HCT116 (cell line): ENCODE measurements at regions not wholly inside any gene's neighbourhood (a gene's known extent, or its start where the extent isn't known, plus 50 kb on each side); places are given as distances from the start of the nearest gene placed in this dataset.

ENCODE experiments used
- ATAC-seq: fragments of 200-7000 bp; cut with Tn5 transposase; 2 replicates; pipeline ENCODE4 v1.9.1; 2020; ENCODE audit warnings: mild to moderate bottlenecking, moderate library complexity
- BruUV-seq: library from RNA; stranded (reverse); fragments of 400-500 nt; replicated peaks from 2 replicates; lab custom pipeline; 2021; lab: Mats Ljungman, UMichigan
- CTCF ChIA-PET: fragments of 300-600 bp; sonication (Branson Sonifier 250); formaldehyde crosslinking; loops from one replicate; lab custom pipeline; 2021; ENCODE audit warnings: antibody characterized with exemption; lab: Charles Lee
- POLR2A ChIA-PET: fragments of 300-600, 350-600 bp; sonication (Branson Sonifier 250); formaldehyde crosslinking; loops from one replicate; lab custom pipeline; 2021; ENCODE audit warnings: antibody characterized with exemption; lab: Charles Lee
- RAD21 ChIA-PET, 2 experiments: fragments of 300-600 bp; sonication (Branson Sonifier 250); formaldehyde crosslinking; loops; one replicate each; lab custom pipeline; 2023; ENCODE audit warnings: low total read pairs in 2 of 2; ENCODE audit not compliant: uncharacterized antibody in 2 of 2, unreplicated experiment in 2 of 2, low non-redundant PET in 1 of 2; lab: Charles Lee
- DNase-seq: peaks from one replicate; pipeline ENCODE4 v3.0.0-alpha.2; 2010; ENCODE audit warnings: low read depth, low spot score
- H2AFZ ChIP-seq: fragments of 200-600 bp; shearing (Covaris generic), sonication (generic); 2 replicates; pipeline ENCODE4 v1.6.1; 2017; ENCODE audit warnings: low read depth, mixed run types, mixed read lengths, antibody characterized with exemption, low read length; ENCODE audit not compliant: poor library complexity, severe bottlenecking
- H3K27ac ChIP-seq: 2 replicates; pipeline ENCODE4 v1.5.1; 2012; ENCODE audit warnings: low read depth, low read length
- H3K27me3 ChIP-seq: fragments of 200-600 bp; sonication (generic); 2 replicates; pipeline ENCODE4 v1.6.1; 2016; ENCODE audit warnings: mixed run types, low read length, mixed read lengths; ENCODE audit not compliant: insufficient read depth
- H3K36me3 ChIP-seq, 2 experiments: fragments of 200-500 bp in 1 of 2; fragments of 200-600 bp in 1 of 2; sonication (Bioruptor generic) in 1 of 2; sonication (generic) in 1 of 2; 2 replicates each; pipeline versions ENCODE4 v1.5.1 to v1.6.1; 2014 to 2016; ENCODE audit warnings: low read length in 2 of 2, inconsistent platforms in 1 of 2, mixed read lengths in 1 of 2, mixed run types in 1 of 2; ENCODE audit not compliant: insufficient read depth in 2 of 2, control insufficient read depth in 1 of 2
- H3K4me1 ChIP-seq, 2 experiments: fragments of 200-600 bp in 1 of 2; sonication (generic) in 1 of 2; 2 replicates each; pipeline versions ENCODE4 v1.5.1 to v1.6.1; 2012 to 2017; ENCODE audit warnings: low read length in 2 of 2, inconsistent platforms in 1 of 2, mild to moderate bottlenecking in 1 of 2, mixed read lengths in 1 of 2, mixed run types in 1 of 2, moderate library complexity in 1 of 2; ENCODE audit not compliant: insufficient read depth in 2 of 2, control insufficient read depth in 1 of 2
- H3K4me2 ChIP-seq: fragments of 200-600 bp; sonication (generic); 2 replicates; pipeline ENCODE4 v1.6.1; 2017; ENCODE audit warnings: mixed run types, low read length, mixed read lengths
- H3K4me3 ChIP-seq, 2 experiments: fragments of 200-600 bp in 1 of 2; sonication (generic) in 1 of 2; replicated peaks in 1 of 2; 2 replicates each; pipeline ENCODE4 v1.5.1; 2011 to 2016; ENCODE audit warnings: low read length in 2 of 2, control low read depth in 1 of 2, low read depth in 1 of 2, mild to moderate bottlenecking in 1 of 2, mixed read lengths in 1 of 2, mixed run types in 1 of 2
- H3K79me2 ChIP-seq: fragments of 200-600 bp; sonication (generic); 2 replicates; pipeline ENCODE4 v1.6.1; 2017; ENCODE audit warnings: mild to moderate bottlenecking, mixed run types, low read length, moderate library complexity, mixed read lengths; ENCODE audit not compliant: insufficient read depth
- H3K9ac ChIP-seq: fragments of 200-600 bp; sonication (generic); 2 replicates; pipeline ENCODE4 v1.6.1; 2016; ENCODE audit warnings: low read length, mixed read lengths
- H3K9me2 ChIP-seq: fragments of 200-600 bp; sonication (generic), shearing (Covaris generic); 2 replicates; pipeline ENCODE4 v1.6.1; 2017; ENCODE audit warnings: mixed run types, mild to moderate bottlenecking, moderate library complexity; ENCODE audit not compliant: insufficient read depth
- H3K9me3 ChIP-seq, 2 experiments: fragments of 200-500 bp in 1 of 2; fragments of 200-600 bp in 1 of 2; sonication (Bioruptor generic) in 1 of 2; sonication (generic) in 1 of 2; 2 replicates each; pipeline ENCODE4 v1.6.1; 2014 to 2017; ENCODE audit warnings: low read length in 2 of 2, mixed read lengths in 2 of 2, inconsistent platforms in 1 of 2, low read depth in 1 of 2, mild to moderate bottlenecking in 1 of 2, mixed run types in 1 of 2, moderate library complexity in 1 of 2; ENCODE audit not compliant: control insufficient read depth in 1 of 2, insufficient read depth in 1 of 2
- H4K20me1 ChIP-seq: fragments of 200-600 bp; sonication (generic), shearing (Covaris generic); 2 replicates; pipeline ENCODE4 v1.6.1; 2017; ENCODE audit warnings: mixed run types, mild to moderate bottlenecking, moderate library complexity; ENCODE audit not compliant: insufficient read depth
- ATF3 ChIP-seq: IDR thresholded peaks from 2 replicates; pipeline ENCODE4 v1.6.1; 2012
- CBX3 ChIP-seq: IDR thresholded peaks from 2 replicates; pipeline ENCODE4 v1.6.1; 2012; ENCODE audit warnings: low read depth
- CEBPB ChIP-seq: IDR thresholded peaks from 2 replicates; pipeline ENCODE4 v1.6.1; 2012; ENCODE audit warnings: low read depth
- ELF1 ChIP-seq: IDR thresholded peaks from 2 replicates; pipeline ENCODE4 v1.6.1; 2012; ENCODE audit warnings: low read depth, borderline replicate concordance
- EZH2phosphoT487 ChIP-seq: fragments of 200-600 bp; IDR thresholded peaks from 2 replicates; pipeline ENCODE4 v1.6.1; 2018; ENCODE audit warnings: antibody characterized with exemption, borderline replicate concordance
- MAX ChIP-seq: IDR thresholded peaks from 2 replicates; pipeline ENCODE4 v1.6.1; 2012
- POLR2AphosphoS5 ChIP-seq: IDR thresholded peaks from 2 replicates; pipeline ENCODE4 v1.6.1; 2011; ENCODE audit warnings: mild to moderate bottlenecking, low read depth, low read length, moderate library complexity
- RAD21 ChIP-seq: IDR thresholded peaks from 2 replicates; pipeline ENCODE4 v1.6.1; 2012; ENCODE audit warnings: low read depth, mild to moderate bottlenecking
- REST ChIP-seq: IDR thresholded peaks from 2 replicates; pipeline ENCODE4 v1.6.1; 2012; ENCODE audit warnings: low read depth
- SIN3A ChIP-seq: IDR thresholded peaks from 2 replicates; pipeline ENCODE4 v1.6.1; 2012; ENCODE audit warnings: low read depth
- SRF ChIP-seq: IDR thresholded peaks from 2 replicates; pipeline ENCODE4 v1.6.1; 2012; ENCODE audit warnings: low read depth
- TCF7L2 ChIP-seq: IDR thresholded peaks from 2 replicates; pipeline ENCODE4 v1.7.0; 2011; ENCODE audit warnings: borderline replicate concordance, inconsistent platforms; ENCODE audit not compliant: insufficient read depth, insufficient read length; ENCODE audit errors: extremely low read depth
- ZBTB33 ChIP-seq: IDR thresholded peaks from 2 replicates; pipeline ENCODE4 v1.6.1; 2011; ENCODE audit warnings: mild to moderate bottlenecking, low read length, moderate library complexity; ENCODE audit not compliant: insufficient replicate concordance; ENCODE audit errors: extremely low read depth
- intact Hi-C: fragments of 100-400 bp; cut with micrococcal nuclease; formaldehyde crosslinking; loops from 2 replicates; pipeline ENCODE4 v1.10.0; 2022

GRCh38 chr2:239675826-239676715 is 275.3 kb upstream of the HDAC4 start:
- Histone ChIP-seq H2AFZ (no peak overlapping the region), H3K27me3 (peaks cover 28% of the 10 kb centered on the region), H3K4me1 (no peaks in the 10 kb centered on the region), H3K9me3 (no peaks in the 10 kb centered on the region), H3K79me2 (no peaks in the 10 kb centered on the region), H3K4me2 (no peak overlapping the region), H3K27ac (no peak overlapping the region), H3K4me3 (no peak overlapping the region), H3K9ac (no peak overlapping the region), H3K36me3 (no peaks in the 10 kb centered on the region), H4K20me1 (no peaks in the 10 kb centered on the region), H3K9me2 (no peaks in the 10 kb centered on the region)
- TF ChIP-seq ZBTB33 (no peak), CBX3 (no peak), REST (no peak), RAD21 (no peak), ELF1 (no peak), SIN3A (no peak), POLR2AphosphoS5 (no peak), ATF3 (no peak), TCF7L2 (no peak), SRF (no peak), CEBPB (no peak), MAX (no peak), EZH2phosphoT487 (no peak)
- no TSS peak for BruUV-seq
- CTCF ChIA-PET, result no interaction called here
- ATAC-seq (no peak), DNase-seq (no peak)
- POLR2A ChIA-PET, result no interaction called here
- RAD21 ChIA-PET, result no interaction called here
- intact Hi-C loops, result no loop called here
